ENCODE measurements at regions not wholly inside any gene's neighbourhood (a gene's known extent, or its start where the extent isn't known, plus 50 kb on each side); places are given as distances from the start of the nearest gene placed in this dataset.

DNA sequence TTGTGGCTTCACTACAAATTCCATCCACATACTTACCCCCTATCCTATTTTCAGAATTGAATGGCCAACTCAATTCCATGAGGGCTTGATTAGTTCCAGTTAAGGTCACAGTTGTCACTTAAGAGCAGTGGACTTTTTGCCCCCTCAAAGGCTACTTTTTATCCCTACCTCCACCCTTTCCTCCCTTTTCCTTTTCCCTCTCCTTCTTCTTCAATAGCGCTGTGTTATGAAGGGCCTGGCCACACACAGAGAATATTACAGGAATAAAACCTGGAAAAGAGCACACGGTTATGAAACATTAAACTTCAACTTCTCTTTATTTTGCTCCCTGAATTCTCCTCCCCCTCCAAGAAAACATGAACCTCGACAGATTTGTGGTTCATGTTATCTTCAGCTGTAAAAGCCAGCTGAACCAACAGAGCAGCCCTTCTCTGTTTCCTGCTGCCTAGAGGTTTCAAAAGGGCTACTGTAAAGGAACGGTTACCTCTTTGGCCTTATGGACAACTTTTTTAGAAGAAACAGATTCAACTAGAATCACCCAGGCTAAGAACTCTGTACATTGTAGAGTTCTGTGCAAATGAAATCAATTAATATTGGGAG is 87.0 kb upstream of the RPL34 start:
- ATAC-seq (ENCODE audit: low read depth): no peak

DNA sequence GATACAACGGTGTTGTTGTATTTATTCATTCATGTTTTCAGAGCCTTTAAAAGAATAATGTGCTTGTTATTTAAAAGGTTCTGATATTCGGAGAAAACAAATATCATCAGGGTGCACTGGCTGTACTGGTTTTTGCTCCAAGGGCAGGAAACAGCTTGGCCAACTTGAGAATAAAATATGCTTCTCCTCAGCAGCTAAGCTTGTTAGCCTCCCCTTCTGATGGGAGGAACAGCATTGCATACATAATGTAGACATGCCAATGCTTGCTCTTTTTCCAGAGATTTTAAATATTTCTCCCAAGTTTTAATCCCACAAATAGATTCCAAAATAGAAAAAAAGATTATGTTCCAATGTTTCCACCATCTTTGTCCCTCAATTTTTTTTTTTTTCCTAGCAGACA is 87.6 kb upstream of the RPL34 start:
- Histone ChIP-seq H2AFZ (ENCODE audit: insufficient read depth, low read depth, low read length, poor library complexity, severe bottlenecking) (no peak overlapping the region), H3K4me2 (replicated peaks; ENCODE audit: low read depth, low read length, poor library complexity, severe bottlenecking) (no peak overlapping the region), H3K27ac (ENCODE audit: low read length in 2 of 2) (no peak overlapping the region), H4K20me1 (ENCODE audit: control insufficient read depth, insufficient read depth, low read length, poor library complexity, severe bottlenecking) (no peaks in the 10 kb centered on the region), H3K9me3 (ENCODE audit: control extremely low read depth in 1 of 3, control insufficient read depth in 2 of 3, insufficient read depth in 1 of 3, low read length in 2 of 3) (no peaks in the 10 kb centered on the region), H3K36me3 (replicated peaks in 1 of 2; ENCODE audit: control extremely low read depth in 1 of 2, control insufficient read depth in 1 of 2, extremely low read depth in 1 of 2, insufficient read depth in 2 of 2, low read length in 1 of 2) (no peaks in the 10 kb centered on the region), H3K9ac (ENCODE audit: low read length) (no peak overlapping the region), H3K4me1 (ENCODE audit: control insufficient read depth in 2 of 2, insufficient read depth in 2 of 2, low read length in 2 of 2) (peaks cover 7 to 8% of the 10 kb centered on the region in 2 donors), H3K79me2 (ENCODE audit: control insufficient read depth, insufficient read depth, low read length) (no peaks in the 10 kb centered on the region), H3K27me3 (replicated peaks in 1 of 4; ENCODE audit: control extremely low read depth in 1 of 4, control insufficient read depth in 3 of 4, insufficient read depth in 4 of 4, low read length in 3 of 4) (peaks cover 0 to 3% (median 1%) of the 10 kb centered on the region in 4 experiments), H3K4me3 (ENCODE audit: control extremely low read depth in 1 of 5, extremely low read depth in 1 of 5, insufficient read depth in 1 of 5, low read depth in 2 of 5, low read length in 4 of 5) (no peak overlapping the region)
- Mint-ChIP-seq H3K9me3 (ENCODE audit: insufficient read depth) (no peaks in the 10 kb centered on the region), H3K4me3 (no peak overlapping the region), H3K4me1 (peaks cover 14% of the 10 kb centered on the region), H3K27ac (no peak overlapping the region), H3K27me3 (peaks cover 8% of the 10 kb centered on the region)
- DNase-seq: no peak
- ATAC-seq (ENCODE audit: low read depth): no peak
- POLR2A ChIA-PET: no interaction called here
- WGBS (ENCODE audit: insufficient coverage): 13% methylated on average over 1 of the region's 2 CpGs
- intact Hi-C loops (cut with micrococcal nuclease): no loop called here
- TF ChIP-seq EZH2 (IDR thresholded peaks at IDR 0.05; ENCODE audit: borderline replicate concordance, insufficient read depth, low read depth, low read length, poor library complexity, severe bottlenecking): no peak
- CTCF ChIA-PET: no interaction called here

More for the DNA sequence above, 87.0 kb upstream of the RPL34 start:
- 0% methylated on average over 2 of the region's 4 CpGs for WGBS (ENCODE audit: insufficient coverage)
- ChIA-PET CTCF (interaction anchor here (0.7 to 1.8 kb wide), 2 partner anchors 11 to 39 kb away, joined by 4 to 7 read pairs; no protein-coding TSS in a partner anchor), POLR2A (no interaction called here)
- Histone ChIP-seq H3K36me3 (replicated peaks in 1 of 2; ENCODE audit: control extremely low read depth in 1 of 2, control insufficient read depth in 1 of 2, extremely low read depth in 1 of 2, insufficient read depth in 2 of 2, low read length in 1 of 2) (no peaks in the 10 kb centered on the region), H3K9ac (ENCODE audit: low read length) (no peak overlapping the region), H3K9me3 (ENCODE audit: control extremely low read depth in 1 of 3, control insufficient read depth in 2 of 3, insufficient read depth in 1 of 3, low read length in 2 of 3) (no peaks in the 10 kb centered on the region), H3K4me2 (replicated peaks; ENCODE audit: low read depth, low read length, poor library complexity, severe bottlenecking) (no peak overlapping the region), H4K20me1 (ENCODE audit: control insufficient read depth, insufficient read depth, low read length, poor library complexity, severe bottlenecking) (no peaks in the 10 kb centered on the region), H3K27me3 (replicated peaks in 1 of 4; ENCODE audit: control extremely low read depth in 1 of 4, control insufficient read depth in 3 of 4, insufficient read depth in 4 of 4, low read length in 3 of 4) (peaks cover 0 to 3% (median 1%) of the 10 kb centered on the region in 4 experiments), H3K79me2 (ENCODE audit: control insufficient read depth, insufficient read depth, low read length) (no peaks in the 10 kb centered on the region), H3K4me1 (ENCODE audit: control insufficient read depth in 2 of 2, insufficient read depth in 2 of 2, low read length in 2 of 2) (peaks cover under 1 to 3% of the 10 kb centered on the region in 2 donors), H2AFZ (ENCODE audit: insufficient read depth, low read depth, low read length, poor library complexity, severe bottlenecking) (no peak overlapping the region), H3K27ac (ENCODE audit: low read length in 2 of 2) (no peak overlapping the region), H3K4me3 (ENCODE audit: control extremely low read depth in 1 of 5, extremely low read depth in 1 of 5, insufficient read depth in 1 of 5, low read depth in 2 of 5, low read length in 4 of 5) (no peak overlapping the region)
- DNase-seq: no peak
- intact Hi-C loops (cut with micrococcal nuclease): no loop called here
- no peak for TF ChIP-seq EZH2 (IDR thresholded peaks at IDR 0.05; ENCODE audit: borderline replicate concordance, insufficient read depth, low read depth, low read length, poor library complexity, severe bottlenecking)
- TF ChIP-seq, protein P1, sequence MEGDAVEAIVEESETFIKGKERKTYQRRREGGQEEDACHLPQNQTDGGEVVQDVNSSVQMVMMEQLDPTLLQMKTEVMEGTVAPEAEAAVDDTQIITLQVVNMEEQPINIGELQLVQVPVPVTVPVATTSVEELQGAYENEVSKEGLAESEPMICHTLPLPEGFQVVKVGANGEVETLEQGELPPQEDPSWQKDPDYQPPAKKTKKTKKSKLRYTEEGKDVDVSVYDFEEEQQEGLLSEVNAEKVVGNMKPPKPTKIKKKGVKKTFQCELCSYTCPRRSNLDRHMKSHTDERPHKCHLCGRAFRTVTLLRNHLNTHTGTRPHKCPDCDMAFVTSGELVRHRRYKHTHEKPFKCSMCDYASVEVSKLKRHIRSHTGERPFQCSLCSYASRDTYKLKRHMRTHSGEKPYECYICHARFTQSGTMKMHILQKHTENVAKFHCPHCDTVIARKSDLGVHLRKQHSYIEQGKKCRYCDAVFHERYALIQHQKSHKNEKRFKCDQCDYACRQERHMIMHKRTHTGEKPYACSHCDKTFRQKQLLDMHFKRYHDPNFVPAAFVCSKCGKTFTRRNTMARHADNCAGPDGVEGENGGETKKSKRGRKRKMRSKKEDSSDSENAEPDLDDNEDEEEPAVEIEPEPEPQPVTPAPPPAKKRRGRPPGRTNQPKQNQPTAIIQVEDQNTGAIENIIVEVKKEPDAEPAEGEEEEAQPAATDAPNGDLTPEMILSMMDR (IDR thresholded peaks at IDR 0.05): no peak
- no peak overlapping the region for H3K27ac Mint-ChIP-seq
- H3K4me1 Mint-ChIP-seq: peaks cover 9% of the 10 kb centered on the region
- no peak overlapping the region for H3K4me3 Mint-ChIP-seq
- no peaks in the 10 kb centered on the region for H3K9me3 Mint-ChIP-seq (ENCODE audit: insufficient read depth)
- H3K27me3 Mint-ChIP-seq: peaks cover 8% of the 10 kb centered on the region

All from B cell (primary cell).